PFSK-1 (cell line): ENCODE measurements at regions not wholly inside any gene's neighbourhood (a gene's known extent, or its start where the extent isn't known, plus 50 kb on each side); places are given as distances from the start of the nearest gene placed in this dataset.

Source experiments
- POLR2AphosphoS5 ChIP-seq: IDR thresholded peaks from 2 replicates; pipeline ENCODE4 v1.6.1; 2012; ENCODE audit warnings: low read depth, mild to moderate bottlenecking, control low read depth, low read length, moderate library complexity
- REST ChIP-seq, 2 experiments: IDR thresholded peaks; 2 replicates each; pipeline versions ENCODE4 v1.6.1 to v1.8.0; 2011 to 2012; ENCODE audit warnings: low read depth in 2 of 2, low read length in 2 of 2, control low read depth in 1 of 2, inconsistent platforms in 1 of 2, mild to moderate bottlenecking in 1 of 2, moderate library complexity in 1 of 2; ENCODE audit not compliant: insufficient read depth in 1 of 2
- SIN3A ChIP-seq: IDR thresholded peaks from 2 replicates; pipeline ENCODE4 v1.6.1; 2012; ENCODE audit warnings: mild to moderate bottlenecking, low read length, moderate library complexity, borderline replicate concordance; ENCODE audit not compliant: insufficient read depth
- TAF1 ChIP-seq: IDR thresholded peaks from 2 replicates; pipeline ENCODE4 v1.6.1; 2012; ENCODE audit warnings: low read length, control low read depth, borderline replicate concordance; ENCODE audit not compliant: insufficient read depth

GRCh38 chr4:13815231-13815630, 187.7 kb upstream of the BOD1L1 start:
- TF ChIP-seq REST (IDR thresholded peaks at IDR 0.05; ENCODE audit: insufficient read depth in 1 of 2, low read depth in 2 of 2, low read length in 2 of 2) (no peak), POLR2AphosphoS5 (no peak), SIN3A (no peak), TAF1 (no peak)
